GM23338 (cell line): ENCODE measurements at regions not wholly inside any gene's neighbourhood (a gene's known extent, or its start where the extent isn't known, plus 50 kb on each side); places are given as distances from the start of the nearest gene placed in this dataset.

Experiments used
- ATAC-seq: fragments of 200-7000 bp; cut with Tn5 transposase; 3 replicates; pipeline ENCODE4 v1.9.1; 2020
- DNase-seq: peaks from one replicate; pipeline ENCODE4 v3.0.0-alpha.2; 2015; ENCODE audit warnings: low spot score
- H2AFZ ChIP-seq: fragments of 200-600 bp; sonication (generic); 2 replicates; pipeline ENCODE4 v1.8.0; 2016; ENCODE audit warnings: antibody characterized with exemption, mild to moderate bottlenecking, moderate library complexity
- H3F3A ChIP-seq: fragments of 200-600 bp; sonication (generic); replicated peaks from 2 replicates; pipeline ENCODE4 v1.8.0; 2017; ENCODE audit warnings: antibody characterized with exemption, mixed run types, low read depth
- H3K27ac ChIP-seq: fragments of 200-600 bp; sonication (generic); 2 replicates; pipeline ENCODE4 v1.6.1; 2016; ENCODE audit warnings: low read depth
- H3K27me3 ChIP-seq: fragments of 200-600 bp; sonication (generic); 2 replicates; pipeline ENCODE4 v1.8.0; 2016; ENCODE audit warnings: mild to moderate bottlenecking, mixed run types, moderate library complexity; ENCODE audit not compliant: insufficient read depth
- H3K36me3 ChIP-seq: fragments of 200-600 bp; sonication (generic); 2 replicates; pipeline ENCODE4 v1.8.0; 2016; ENCODE audit warnings: mild to moderate bottlenecking; ENCODE audit not compliant: insufficient read depth
- H3K4me1 ChIP-seq: fragments of 200-600 bp; sonication (generic); 2 replicates; pipeline ENCODE4 v1.8.0; 2016; ENCODE audit warnings: mild to moderate bottlenecking, moderate library complexity; ENCODE audit not compliant: insufficient read depth
- H3K4me2 ChIP-seq: fragments of 200-600 bp; sonication (generic); 2 replicates; pipeline ENCODE4 v1.7.1; 2017; ENCODE audit warnings: mixed run types
- H3K4me3 ChIP-seq: fragments of 200-600 bp; sonication (generic); 2 replicates; pipeline ENCODE4 v1.6.1; 2016; ENCODE audit warnings: mixed run types
- H3K79me2 ChIP-seq: fragments of 200-600 bp; sonication (generic); replicated peaks from 2 replicates; pipeline ENCODE4 v1.8.0; 2017; ENCODE audit warnings: mild to moderate bottlenecking; ENCODE audit not compliant: insufficient read depth
- H3K9me2 ChIP-seq: fragments of 200-600 bp; sonication (generic); 2 replicates; pipeline ENCODE4 v1.8.0; 2017; ENCODE audit not compliant: insufficient read depth
- H4K20me1 ChIP-seq: fragments of 200-600 bp; sonication (generic); replicated peaks from 2 replicates; pipeline ENCODE4 v1.8.0; 2017; ENCODE audit warnings: mild to moderate bottlenecking; ENCODE audit not compliant: insufficient read depth
- H3K27ac Mint-ChIP-seq: 2 replicates; pipeline ENCODE4 v1.8.0; 2020; ENCODE audit warnings: inconsistent platforms, mild to moderate bottlenecking, moderate library complexity, mixed read lengths
- H3K27me3 Mint-ChIP-seq: 3 replicates; pipeline ENCODE4 v1.8.0; 2022; ENCODE audit warnings: low read depth, mild to moderate bottlenecking, moderate library complexity, mixed read lengths, inconsistent platforms; ENCODE audit not compliant: insufficient read depth, poor library complexity
- H3K36me3 Mint-ChIP-seq: 3 replicates; pipeline ENCODE4 v1.8.0; 2021; ENCODE audit warnings: low read depth, mild to moderate bottlenecking, inconsistent platforms, moderate library complexity, mixed read lengths
- H3K4me1 Mint-ChIP-seq: 3 replicates; pipeline ENCODE4 v1.8.0; 2020; ENCODE audit warnings: mild to moderate bottlenecking, inconsistent platforms, mixed read lengths
- H3K4me3 Mint-ChIP-seq: 3 replicates; pipeline ENCODE4 v1.8.0; 2021; ENCODE audit warnings: moderate library complexity, mild to moderate bottlenecking, inconsistent platforms, mixed read lengths
- H3K9me3 Mint-ChIP-seq: 3 replicates; pipeline ENCODE4 v1.8.0; 2020; ENCODE audit warnings: moderate library complexity, mild to moderate bottlenecking, inconsistent platforms, mixed read lengths
- CREB1 ChIP-seq: fragments of 250-450 bp; sonication (Bioruptor Pico); IDR thresholded peaks from 2 replicates; pipeline ENCODE4 v1.5.0; 2020; ENCODE audit warnings: low read depth, mild to moderate bottlenecking, moderate library complexity
- ETS1 ChIP-seq: IDR thresholded peaks from 2 replicates; pipeline ENCODE4 v1.6.1; 2016; ENCODE audit warnings: antibody characterized with exemption
- EZH2 ChIP-seq: fragments of 200-600 bp; sonication (generic); IDR thresholded peaks from one replicate; pipeline ENCODE4 v1.8.0; 2017; ENCODE audit warnings: antibody characterized with exemption, mild to moderate bottlenecking, low read depth; ENCODE audit not compliant: unreplicated experiment
- EZH2phosphoT487 ChIP-seq: fragments of 200-600 bp; sonication (generic); IDR thresholded peaks from one replicate; pipeline ENCODE4 v1.8.1; 2018; ENCODE audit warnings: antibody characterized with exemption; ENCODE audit not compliant: unreplicated experiment
- JUNB ChIP-seq: IDR thresholded peaks from one replicate; pipeline ENCODE4 v1.6.1; 2016; ENCODE audit warnings: antibody characterized with exemption; ENCODE audit not compliant: unreplicated experiment
- NANOG ChIP-seq: IDR thresholded peaks from 2 replicates; pipeline ENCODE4 v1.6.1; 2016; ENCODE audit warnings: antibody characterized with exemption, borderline replicate concordance
- POLR2AphosphoS5 ChIP-seq: IDR thresholded peaks from 2 replicates; pipeline ENCODE4 v1.6.1; 2016; ENCODE audit warnings: antibody characterized with exemption, low read depth
- REST ChIP-seq: IDR thresholded peaks from one replicate; pipeline ENCODE4 v1.6.1; 2018; ENCODE audit warnings: antibody characterized with exemption; ENCODE audit not compliant: unreplicated experiment
- STAT1 ChIP-seq: IDR thresholded peaks from one replicate; pipeline ENCODE4 v1.6.1; 2016; ENCODE audit warnings: antibody characterized with exemption; ENCODE audit not compliant: unreplicated experiment
- ZNF114 ChIP-seq: fragments of 250-450 bp; sonication (Bioruptor Pico); IDR thresholded peaks from 2 replicates; pipeline ENCODE4 v1.5.0; 2020; ENCODE audit warnings: mild to moderate bottlenecking, moderate library complexity
- ZNF331 ChIP-seq: fragments of 250-450 bp; sonication (Bioruptor Pico); IDR thresholded peaks from 2 replicates; pipeline ENCODE4 v1.5.0; 2020; ENCODE audit warnings: low read depth, mild to moderate bottlenecking, moderate library complexity
- ZNF462 ChIP-seq: fragments of 250-450 bp; sonication (Bioruptor Pico); IDR thresholded peaks from 2 replicates; pipeline ENCODE4 v1.5.0; 2020; ENCODE audit warnings: mild to moderate bottlenecking, moderate library complexity
- TF ChIP-seq, protein P1 (sequence below), 2 experiments: fragments of 200-600 bp in 1 of 2; sonication (generic) in 1 of 2; conservative IDR thresholded peaks; 2 replicates each; pipeline versions ENCODE4 v1.5.1 to v1.6.1; 2016 to 2017; ENCODE audit warnings: antibody characterized with exemption in 2 of 2, low read depth in 2 of 2, mild to moderate bottlenecking in 2 of 2, moderate library complexity in 1 of 2

DNA sequence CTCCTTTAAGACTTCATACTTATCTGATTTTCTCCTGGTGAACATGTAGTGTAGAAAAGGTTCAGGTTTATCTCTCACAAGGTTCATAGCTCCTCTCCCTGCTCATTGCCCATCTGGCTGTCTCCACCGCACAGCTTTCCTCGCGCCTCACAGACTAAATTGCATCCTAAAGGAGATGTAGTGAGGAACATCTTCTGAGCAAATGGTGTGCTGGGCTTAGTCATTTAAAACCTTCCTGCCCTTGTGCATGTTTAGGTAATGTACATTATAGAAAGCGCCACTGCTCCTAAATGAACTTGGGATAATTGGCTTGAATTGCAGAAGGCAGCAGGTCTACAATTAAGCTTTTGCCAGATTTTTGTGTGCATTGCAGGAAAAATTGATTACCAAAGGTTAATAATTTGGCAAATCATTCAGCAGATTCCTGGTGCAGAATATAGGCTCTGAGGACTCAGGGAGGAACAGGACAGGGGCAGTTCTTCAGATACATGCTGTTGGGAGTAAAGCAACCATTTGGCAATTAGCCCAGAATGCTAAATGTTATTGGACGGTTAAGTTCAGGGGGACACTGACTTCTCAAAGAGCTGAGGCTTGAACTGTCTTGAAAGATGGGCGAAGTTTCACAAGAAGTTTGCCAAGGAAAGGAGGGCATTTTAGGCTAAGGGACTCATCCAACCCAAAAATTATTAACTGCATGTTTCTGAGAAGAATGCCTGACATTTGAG lies 108.4 kb upstream of the CLDN10 start:
- Histone ChIP-seq H3K27me3 (no peaks in the 10 kb centered on the region), H2AFZ (no peak overlapping the region), H3F3A (no peaks in the 10 kb centered on the region), H3K79me2 (no peaks in the 10 kb centered on the region), H3K4me2 (no peak overlapping the region), H3K9me2 (no peaks in the 10 kb centered on the region), H4K20me1 (no peaks in the 10 kb centered on the region), H3K4me1 (no peaks in the 10 kb centered on the region), H3K36me3 (no peaks in the 10 kb centered on the region), H3K4me3 (no peak overlapping the region), H3K27ac (no peak overlapping the region)
- peaks cover 6% of the 10 kb centered on the region for H3K27me3 Mint-ChIP-seq
- no peaks in the 10 kb centered on the region for H3K9me3 Mint-ChIP-seq
- TF ChIP-seq ETS1 (no peak), ZNF462 (no peak), ZNF331 (CRISPR knock-in tag) (no peak), CREB1 (CRISPR knock-in tag) (no peak), ZNF114 (CRISPR knock-in tag) (no peak), EZH2phosphoT487 (no peak), EZH2 (no peak), POLR2AphosphoS5 (no peak), NANOG (no peak), JUNB (no peak), REST (no peak), STAT1 (no peak)
- TF ChIP-seq, protein P1, sequence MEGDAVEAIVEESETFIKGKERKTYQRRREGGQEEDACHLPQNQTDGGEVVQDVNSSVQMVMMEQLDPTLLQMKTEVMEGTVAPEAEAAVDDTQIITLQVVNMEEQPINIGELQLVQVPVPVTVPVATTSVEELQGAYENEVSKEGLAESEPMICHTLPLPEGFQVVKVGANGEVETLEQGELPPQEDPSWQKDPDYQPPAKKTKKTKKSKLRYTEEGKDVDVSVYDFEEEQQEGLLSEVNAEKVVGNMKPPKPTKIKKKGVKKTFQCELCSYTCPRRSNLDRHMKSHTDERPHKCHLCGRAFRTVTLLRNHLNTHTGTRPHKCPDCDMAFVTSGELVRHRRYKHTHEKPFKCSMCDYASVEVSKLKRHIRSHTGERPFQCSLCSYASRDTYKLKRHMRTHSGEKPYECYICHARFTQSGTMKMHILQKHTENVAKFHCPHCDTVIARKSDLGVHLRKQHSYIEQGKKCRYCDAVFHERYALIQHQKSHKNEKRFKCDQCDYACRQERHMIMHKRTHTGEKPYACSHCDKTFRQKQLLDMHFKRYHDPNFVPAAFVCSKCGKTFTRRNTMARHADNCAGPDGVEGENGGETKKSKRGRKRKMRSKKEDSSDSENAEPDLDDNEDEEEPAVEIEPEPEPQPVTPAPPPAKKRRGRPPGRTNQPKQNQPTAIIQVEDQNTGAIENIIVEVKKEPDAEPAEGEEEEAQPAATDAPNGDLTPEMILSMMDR (conservative IDR thresholded peaks at IDR 0.05; ENCODE audit: low read depth in 2 of 2) = no peak
- no peak overlapping the region for H3K27ac Mint-ChIP-seq
- DNase-seq (no peak), ATAC-seq (no peak)
- peaks cover 13% of the 10 kb centered on the region for H3K4me1 Mint-ChIP-seq
- no peak overlapping the region for H3K4me3 Mint-ChIP-seq
- no peaks in the 10 kb centered on the region for H3K36me3 Mint-ChIP-seq
